ENCODE measurements at regions not wholly inside any gene's neighbourhood (a gene's known extent, or its start where the extent isn't known, plus 50 kb on each side); places are given as distances from the start of the nearest gene placed in this dataset.

DNA sequence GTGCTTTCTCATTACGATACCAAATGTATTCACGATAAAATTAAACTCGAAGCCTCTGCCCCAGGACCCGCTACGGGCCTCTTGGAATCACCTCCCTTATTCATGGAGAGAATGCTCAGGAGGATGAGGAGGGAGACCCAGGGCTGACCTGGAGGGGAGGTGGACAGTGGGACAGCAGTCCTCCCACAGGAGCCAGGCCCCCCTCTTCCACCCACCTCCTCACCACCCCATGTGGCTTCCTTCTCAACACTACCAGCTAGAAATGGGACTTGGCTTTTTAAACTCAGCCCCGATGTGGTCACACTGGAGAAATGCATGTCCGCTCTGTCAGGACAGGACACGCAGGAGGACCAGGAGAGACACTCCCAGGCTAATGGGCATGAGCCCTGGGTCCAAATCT, 147.9 kb upstream of the ID2 start:
- no peak for DNase-seq (ENCODE audit: low read depth, low spot score)

DNA sequence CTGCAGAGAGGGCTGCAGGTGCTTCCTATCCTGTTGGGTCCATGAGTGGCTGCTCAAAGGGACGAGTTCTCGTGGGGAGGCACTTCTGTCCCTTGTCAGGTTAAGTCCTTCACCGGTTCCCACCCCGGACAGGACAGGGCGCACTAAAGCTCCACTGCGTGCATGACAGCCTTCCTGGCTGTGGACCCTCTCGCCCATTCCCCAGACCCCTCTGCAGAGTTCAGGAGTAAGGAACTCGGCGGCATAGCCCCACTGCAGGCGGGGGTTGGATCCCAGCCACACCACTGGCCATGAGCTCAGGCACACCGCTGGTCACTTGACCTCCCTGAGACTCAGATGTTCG, 147.5 kb upstream of the ID2 start:
- no peak for DNase-seq (ENCODE audit: low read depth, low spot score)

DNA sequence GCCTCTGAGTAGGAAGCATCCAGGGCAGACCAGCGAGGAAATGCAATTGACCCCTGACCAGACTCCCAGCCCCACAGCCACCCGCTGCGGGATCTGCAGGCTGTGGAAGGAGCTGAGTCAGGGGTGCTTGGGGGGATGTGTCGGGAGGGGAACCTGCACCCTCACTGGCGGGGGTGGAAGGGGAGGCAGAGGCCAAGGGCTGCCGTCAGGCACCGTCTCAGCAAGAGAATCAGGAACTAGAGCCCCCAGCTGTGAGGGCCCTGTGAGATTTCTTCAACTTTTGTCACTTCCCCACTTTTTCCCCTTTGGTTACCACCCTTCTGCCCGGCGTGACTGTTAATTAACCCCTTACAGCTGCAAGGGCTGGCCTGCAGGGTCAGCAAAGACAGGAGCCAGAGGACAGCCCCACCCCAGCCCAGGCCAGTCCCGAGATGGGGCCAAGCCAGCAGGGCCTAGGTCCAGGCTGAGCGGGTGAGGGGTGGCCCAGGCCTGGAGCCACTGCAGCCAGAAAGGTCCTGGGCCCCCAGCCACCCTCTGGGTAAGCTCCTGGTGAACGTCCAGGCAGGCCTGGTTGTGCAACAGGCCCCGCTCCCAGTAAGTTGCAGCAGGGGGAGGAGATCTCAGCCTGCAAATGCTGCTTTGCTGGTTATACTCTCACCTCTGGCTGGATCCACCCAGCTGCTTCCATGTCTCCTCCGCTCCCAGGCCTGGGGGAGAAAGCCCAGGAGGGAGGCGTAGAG, 147.0 kb upstream of the ID2 start:
- no peak for DNase-seq (ENCODE audit: low read depth, low spot score)

- DNase-seq (ENCODE audit: low read depth, low spot score), result no peak
These were observed 146.4 kb upstream of the ID2 start for GRCh38 chr2:8535469-8535795.

DNA sequence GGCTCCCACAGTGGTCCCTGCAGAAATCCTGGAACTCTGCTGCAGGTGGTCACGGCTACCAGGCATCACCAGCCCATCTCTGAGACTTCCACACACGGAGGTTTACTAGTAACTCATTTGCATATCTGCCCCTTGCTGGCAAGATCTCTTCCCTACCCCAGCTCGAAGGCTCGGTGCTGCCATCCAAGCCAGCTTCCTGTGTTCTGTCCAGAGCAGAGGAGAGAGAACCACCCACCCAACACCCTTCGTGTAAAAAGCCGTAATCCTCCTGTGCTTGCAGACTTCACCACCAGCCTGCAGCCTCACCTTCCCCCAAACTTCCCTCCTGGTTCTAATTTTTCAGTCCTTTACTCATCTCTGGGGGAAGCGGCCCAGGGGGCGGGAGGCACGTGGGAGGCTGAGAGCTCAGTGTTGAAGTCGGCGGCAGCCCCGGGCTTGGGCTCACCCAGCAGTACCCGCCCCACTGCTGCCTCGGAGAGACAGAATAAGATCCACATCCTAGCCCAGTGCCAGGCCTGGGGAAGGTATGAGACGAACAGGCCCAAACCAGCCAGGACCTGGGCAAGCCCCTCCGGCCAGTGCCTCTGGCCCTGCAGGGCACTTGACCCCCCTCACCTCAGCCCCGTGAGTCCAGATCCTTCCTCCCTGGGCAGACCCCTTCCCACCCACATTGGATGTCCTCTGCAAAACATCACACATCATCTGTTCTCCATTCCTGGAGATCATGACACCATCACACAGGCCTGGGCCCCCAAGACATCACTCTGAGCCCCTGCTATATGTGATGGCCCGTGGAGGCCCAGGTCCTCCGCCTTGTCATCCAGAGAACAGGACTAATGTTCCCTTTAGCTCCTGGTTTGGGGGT, 145.8 kb upstream of the ID2 start:
- DNase-seq (ENCODE audit: low read depth, low spot score), result no peak

DNA sequence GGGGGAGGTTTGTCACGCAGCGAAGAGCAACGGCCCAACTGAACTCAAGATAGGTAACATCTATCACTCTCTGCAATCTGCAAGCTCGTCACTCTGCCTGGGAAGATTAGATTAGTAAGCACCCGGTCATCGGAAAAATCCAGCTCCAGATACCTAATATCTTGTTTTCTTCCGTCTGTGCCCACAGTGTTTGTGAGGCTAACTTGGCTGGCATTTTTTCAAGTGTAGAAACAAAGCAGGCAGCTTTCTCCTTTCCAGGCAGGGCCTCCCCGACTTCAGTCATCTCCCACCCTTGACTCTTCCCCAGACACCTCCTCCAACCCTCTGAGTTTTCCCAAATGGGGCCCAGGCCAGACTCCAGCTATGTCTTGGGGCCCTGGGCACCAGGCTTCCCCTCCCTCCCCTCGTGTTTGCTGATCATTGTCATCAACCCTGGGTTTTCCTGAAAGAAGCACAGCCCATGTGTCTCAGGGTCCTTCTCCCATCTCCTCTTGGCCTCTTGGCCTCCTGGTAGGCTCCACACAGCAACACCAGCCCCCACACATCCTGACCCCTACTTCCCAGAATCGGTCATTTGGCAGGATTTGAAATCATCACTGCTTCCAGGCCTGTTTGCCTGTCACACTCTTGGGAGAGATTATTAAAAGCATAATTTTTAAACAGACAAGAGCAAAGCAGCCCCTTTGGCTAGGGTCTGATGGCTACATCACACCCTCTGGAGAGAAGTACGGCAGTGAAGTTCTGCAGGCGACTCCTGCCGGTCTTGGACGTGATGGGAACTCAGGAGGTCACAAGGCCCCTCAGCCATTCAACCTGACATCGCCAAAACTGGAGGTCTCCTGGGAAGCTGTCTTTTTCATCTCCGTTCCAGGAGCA, 144.9 kb upstream of the ID2 start:
- no peak for DNase-seq (ENCODE audit: low read depth, low spot score)

DNA sequence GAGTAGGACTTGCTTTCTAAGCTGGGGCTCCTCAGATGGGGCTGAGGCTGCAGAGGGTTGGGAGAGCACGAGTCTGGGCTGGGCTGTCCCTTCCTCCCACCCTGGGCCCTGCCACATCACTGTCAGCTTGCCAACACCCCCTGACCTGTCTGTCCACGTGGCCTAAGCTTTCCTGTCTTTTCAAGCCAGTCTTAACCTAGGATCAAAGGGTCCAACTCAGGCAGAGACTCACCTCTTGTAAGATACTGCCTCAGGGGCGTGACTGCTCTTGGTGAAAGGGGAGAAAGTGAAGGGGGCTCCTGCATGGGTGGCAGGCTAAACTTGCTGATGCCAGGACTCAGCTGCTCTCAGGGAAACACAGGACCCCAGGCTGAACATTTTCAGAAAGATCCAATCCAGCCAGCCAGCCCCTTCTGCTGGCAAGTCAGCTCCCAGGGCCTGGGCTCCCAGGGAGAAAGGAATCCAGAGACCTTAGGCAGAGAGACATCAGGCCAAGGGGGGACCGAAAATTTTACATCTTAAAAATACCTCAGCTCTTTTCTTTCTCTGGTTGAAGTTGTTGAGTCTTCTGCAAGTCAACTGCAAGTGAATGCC, 144.2 kb upstream of the ID2 start:
- no peak for DNase-seq (ENCODE audit: low read depth, low spot score)

- no peak for DNase-seq (ENCODE audit: low read depth, low spot score)
These were observed 143.3 kb upstream of the ID2 start for GRCh38 chr2:8538531-8538930.

DNA sequence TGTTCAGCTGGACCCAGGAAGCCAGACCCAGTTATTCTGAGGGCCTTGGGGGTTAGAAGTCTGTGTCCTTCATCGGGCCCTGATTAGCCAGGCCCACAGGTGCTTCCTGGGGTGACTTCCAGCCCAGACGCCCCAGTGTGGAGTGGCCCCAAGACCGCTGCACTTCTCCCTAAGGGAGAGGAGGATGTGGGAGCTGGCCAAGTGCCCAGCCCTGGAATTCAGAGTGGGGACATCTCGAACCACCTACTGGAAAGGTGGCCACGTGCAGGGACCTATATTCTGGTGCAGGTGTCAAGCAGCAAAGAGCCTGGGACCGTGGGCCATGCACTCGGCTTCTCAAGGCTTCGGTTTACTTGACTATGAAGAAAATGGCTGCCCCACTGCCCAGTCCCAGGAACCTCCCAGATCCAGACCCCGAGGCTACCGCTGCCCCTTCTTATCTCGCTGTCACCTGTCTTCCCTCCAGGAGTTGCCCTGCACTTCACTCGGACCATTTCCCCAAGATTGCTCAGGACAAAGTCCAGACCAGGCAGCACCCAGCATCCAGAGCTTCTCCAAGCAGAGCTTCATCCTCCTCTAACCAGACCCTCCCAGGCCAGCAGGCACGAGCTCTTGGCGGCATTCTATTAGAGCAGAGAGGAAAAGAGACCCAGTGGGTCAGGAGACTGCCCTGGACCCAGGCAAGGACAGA, 142.8 kb upstream of the ID2 start:
- no peak for DNase-seq (ENCODE audit: low read depth, low spot score)

- no peak for DNase-seq (ENCODE audit: low read depth, low spot score)
These were observed 141.9 kb upstream of the ID2 start for GRCh38 chr2:8539743-8540551.

DNA sequence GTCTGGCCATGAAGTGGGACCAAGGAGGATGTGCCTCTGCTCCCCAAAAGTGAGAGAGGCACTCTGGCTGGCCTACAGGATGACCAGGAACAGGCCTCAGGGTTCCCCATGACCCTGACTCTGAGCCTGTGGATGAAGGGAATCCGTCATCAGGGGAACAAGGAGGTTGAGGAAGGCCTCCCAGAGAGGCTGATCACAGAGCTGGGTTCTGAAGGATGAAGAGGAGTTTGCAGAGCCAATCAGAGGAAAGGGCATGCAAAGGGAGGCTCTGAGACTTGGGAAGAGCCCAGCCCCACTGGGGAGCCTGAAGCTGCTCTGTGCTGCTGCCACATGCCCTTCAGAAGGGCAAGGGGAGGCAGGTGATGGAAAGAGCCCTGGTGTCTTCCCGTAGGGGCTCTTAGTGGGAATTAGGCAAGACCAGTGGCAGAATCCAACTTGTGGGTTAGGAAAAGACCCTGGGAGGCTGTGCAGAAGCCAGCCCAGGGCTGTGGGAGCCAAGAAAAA, 141.3 kb upstream of the ID2 start:
- no peak for DNase-seq (ENCODE audit: low read depth, low spot score)

DNA sequence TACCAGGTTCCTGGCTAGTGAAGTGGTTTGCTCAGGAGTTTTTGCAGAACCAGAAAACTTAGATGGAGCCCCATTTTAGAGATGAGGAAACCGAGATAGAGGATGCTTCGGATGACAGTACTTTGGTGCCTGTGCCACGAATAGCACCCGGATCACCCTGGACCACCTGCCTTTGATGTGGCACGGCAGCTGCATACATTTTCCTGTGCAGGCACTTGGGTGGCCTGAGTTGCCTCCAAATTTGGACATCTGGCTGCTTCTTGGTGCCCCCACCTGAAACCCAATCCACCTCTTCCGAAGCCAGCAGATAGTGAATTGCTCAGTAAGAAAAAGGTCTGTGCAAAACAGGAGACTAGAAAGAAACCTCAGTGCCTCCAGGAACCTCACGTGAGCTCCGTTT, 140.6 kb upstream of the ID2 start:
- DNase-seq (ENCODE audit: low read depth, low spot score), result no peak

DNA sequence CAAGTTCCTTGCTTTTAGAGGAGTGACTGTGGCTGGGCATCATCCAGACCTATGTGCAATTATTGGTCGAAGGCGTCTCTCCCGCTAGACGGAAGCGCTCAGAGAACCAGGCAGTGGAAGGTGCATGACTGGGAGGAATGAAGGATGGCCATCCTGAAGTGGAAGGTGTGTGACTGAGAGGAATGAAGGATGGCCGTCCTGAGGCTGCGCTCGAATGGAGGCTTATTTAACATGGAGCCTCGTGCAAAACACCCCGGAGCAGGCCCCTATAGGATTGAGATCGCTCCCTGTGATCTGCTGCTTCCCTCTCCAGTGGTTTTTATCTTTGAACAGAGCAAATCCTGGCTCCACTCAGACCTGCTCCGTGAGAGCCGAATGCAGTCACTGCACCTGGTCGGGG, 140.2 kb upstream of the ID2 start:
- no peak for DNase-seq (ENCODE audit: low read depth, low spot score)

- no peak for DNase-seq (ENCODE audit: low read depth, low spot score)
These were observed 139.3 kb upstream of the ID2 start for GRCh38 chr2:8542381-8543059.

DNA sequence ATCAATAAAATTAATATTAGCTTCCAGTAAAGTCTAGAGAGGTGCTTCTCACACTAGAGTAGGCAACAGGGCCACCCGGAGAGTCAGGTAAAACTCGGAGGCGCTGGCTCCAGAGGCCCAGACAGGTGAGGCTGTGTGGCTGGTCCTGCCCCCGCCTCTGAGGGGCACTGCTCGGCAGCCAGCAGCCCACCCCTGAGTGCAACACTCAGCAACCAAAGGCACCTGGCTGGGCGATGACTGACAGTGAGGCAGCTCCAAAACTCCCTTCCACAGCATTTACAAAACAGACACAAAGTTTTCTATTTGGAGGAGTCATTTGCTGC, 138.8 kb upstream of the ID2 start:
- no peak for DNase-seq (ENCODE audit: low read depth, low spot score)

- no peak for DNase-seq (ENCODE audit: low read depth, low spot score)
These were observed 138.3 kb upstream of the ID2 start for GRCh38 chr2:8543383-8544170.

GRCh38 chr2:8544171-8544785, 137.6 kb upstream of the ID2 start:
- DNase-seq (ENCODE audit: low read depth, low spot score), result no peak

DNA sequence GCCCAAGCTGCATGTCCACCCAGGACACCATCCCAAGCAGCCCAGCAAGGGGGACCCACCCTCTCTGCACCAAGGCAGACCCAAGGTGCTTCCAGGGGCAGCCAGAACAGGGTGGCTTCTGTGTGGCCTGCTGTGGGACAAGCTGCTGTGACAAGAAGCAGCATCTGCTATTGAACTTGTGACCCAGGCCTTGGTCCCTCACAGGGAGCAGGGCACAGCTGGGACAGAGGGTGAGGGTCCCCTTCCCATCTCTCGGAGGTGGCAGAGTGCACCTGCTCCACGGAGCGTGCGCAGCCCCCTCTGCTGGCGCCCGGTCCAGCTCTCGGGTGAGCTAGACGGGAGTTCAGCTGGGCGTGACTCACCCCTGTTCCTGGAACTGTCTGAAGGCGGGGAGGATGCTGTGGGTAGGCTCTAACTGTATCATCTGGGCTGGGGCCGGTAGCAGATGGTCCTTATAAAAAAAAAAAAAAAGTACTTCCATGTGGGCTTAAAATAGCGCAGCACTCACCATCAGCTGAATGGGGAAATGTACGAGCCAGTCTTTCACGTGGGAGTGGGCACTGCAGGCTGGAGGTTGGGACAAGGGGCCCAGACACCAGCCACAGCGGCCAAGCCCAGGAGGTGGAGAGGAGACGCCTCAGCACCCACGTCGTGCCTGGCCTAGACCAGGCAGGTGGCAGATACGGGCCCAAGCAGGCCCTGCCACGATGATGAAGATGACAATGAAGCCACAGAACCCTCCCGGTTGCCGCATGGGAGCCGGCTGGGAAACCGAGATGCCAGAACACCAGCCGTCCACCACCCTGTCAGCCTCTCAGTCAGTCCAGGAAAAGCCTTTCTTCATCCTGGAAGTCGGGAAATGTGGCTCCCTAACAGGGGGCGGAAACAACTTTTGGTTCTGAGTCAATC, 136.8 kb upstream of the ID2 start:
- DNase-seq (ENCODE audit: low read depth, low spot score), result peak; percentile 75

Data from activated naive CD8-positive, alpha-beta T cell treated with anti-CD3 and anti-CD28 coated beads, Interleukin-2, amount 50 U/mL, for 16 hours (primary cell).